K562 (cell line): ENCODE measurements at regions not wholly inside any gene's neighbourhood (a gene's known extent, or its start where the extent isn't known, plus 50 kb on each side); places are given as distances from the start of the nearest gene placed in this dataset.

Source experiments
- ATAC-seq: fragments of 200-7000 bp; cut with Tn5 transposase; 3 replicates; pipeline ENCODE4 v1.9.1; 2020; ENCODE audit warnings: moderate library complexity
- BruUV-seq: library from RNA; stranded (reverse); fragments of 400-500 nt; replicated peaks from 2 replicates; lab custom pipeline; 2021; lab: Mats Ljungman, UMichigan
- CTCF ChIA-PET: fragments of 300-600 bp; formaldehyde crosslinking; extraction: SDS; loops from one replicate; lab custom pipeline; 2021; ENCODE audit warnings: low intra/inter-chr PET ratio; lab: Yijun Ruan, JAX
- POLR2A ChIA-PET: fragments of 300-600, 350-650 bp; sonication (Branson Sonifier 250); formaldehyde crosslinking; extraction: SDS; loops from one replicate; lab custom pipeline; 2021; ENCODE audit warnings: antibody characterized with exemption, inconsistent platforms; lab: Yijun Ruan, JAX
- DNase-seq, 4 experiments: peaks; one replicate each; pipeline versions ENCODE4 v3.0.0 to v3.0.0-alpha.2; 2011 to 2018; ENCODE audit warnings: low spot score in 3 of 4, mixed read lengths in 3 of 4; ENCODE audit errors: extremely low read depth in 1 of 4
- FAIRE-seq: peaks from 2 replicates; lab custom pipeline; 2011; peaks lifted over from hg19 to GRCh38; lab: Jason Lieb, UNC
- H2AFZ ChIP-seq: 2 replicates; pipeline ENCODE4 v1.6.0; 2011; ENCODE audit warnings: low read depth, low read length, control low read depth, inconsistent platforms
- H3K27ac ChIP-seq: fragments of 200-600 bp; 3 replicates; pipeline ENCODE4 v1.8.0; 2011; ENCODE audit warnings: low read depth, mild to moderate bottlenecking, control low read depth, inconsistent platforms, low read length, moderate library complexity, mixed read lengths; ENCODE audit errors: extremely low read depth
- H3K27me3 ChIP-seq, 2 experiments: fragments of 300-600 bp in 1 of 2; 2 replicates in 1 of 2; 3 replicates in 1 of 2; pipeline versions ENCODE4 v1.6.0 to v1.8.0; 2011; ENCODE audit warnings: inconsistent platforms in 2 of 2, low read length in 2 of 2, mild to moderate bottlenecking in 1 of 2, mixed read lengths in 1 of 2, moderate library complexity in 1 of 2; ENCODE audit not compliant: control insufficient read depth in 2 of 2, insufficient read depth in 2 of 2
- H3K36me3 ChIP-seq: fragments of 300-600 bp; 3 replicates; pipeline ENCODE4 v1.8.0; 2011; ENCODE audit warnings: mild to moderate bottlenecking, low read length, inconsistent platforms; ENCODE audit not compliant: control insufficient read depth, insufficient read depth
- H3K4me1 ChIP-seq, 2 experiments: fragments of 200-600 bp in 1 of 2; replicated peaks in 1 of 2; 2 replicates in 1 of 2; 3 replicates in 1 of 2; pipeline versions ENCODE4 v1.5.1 to v1.8.0; 2011; ENCODE audit warnings: inconsistent platforms in 2 of 2, low read length in 2 of 2, mild to moderate bottlenecking in 1 of 2, mixed read lengths in 1 of 2, moderate library complexity in 1 of 2; ENCODE audit not compliant: control insufficient read depth in 2 of 2, insufficient read depth in 2 of 2
- H3K4me2 ChIP-seq: 2 replicates; pipeline ENCODE4 v1.6.1; 2011; ENCODE audit warnings: low read length, control low read depth, inconsistent platforms, mixed read lengths; ENCODE audit not compliant: insufficient read depth
- H3K4me3 ChIP-seq: fragments of 200-600 bp; sonication (generic), shearing (Covaris generic); 2 replicates; pipeline ENCODE4 v1.5.1; 2016; ENCODE audit warnings: control low read depth, inconsistent platforms
- H3K79me2 ChIP-seq: fragments of 200-600 bp; 3 replicates; pipeline ENCODE4 v1.8.0; 2011; ENCODE audit warnings: low read length, inconsistent platforms; ENCODE audit not compliant: control insufficient read depth, insufficient read depth
- H3K9ac ChIP-seq, 2 experiments: 2 replicates each; pipeline versions ENCODE4 v1.6.0 to v1.6.1; 2011; ENCODE audit warnings: low read depth in 2 of 2, low read length in 2 of 2, control low read depth in 1 of 2, inconsistent platforms in 1 of 2, mild to moderate bottlenecking in 1 of 2, mixed read lengths in 1 of 2; ENCODE audit not compliant: insufficient read depth in 1 of 2
- H3K9me1 ChIP-seq: one replicate; pipeline ENCODE4 v1.6.0; 2011; ENCODE audit warnings: inconsistent platforms, mild to moderate bottlenecking, low read length, moderate library complexity; ENCODE audit not compliant: control insufficient read depth, insufficient read depth
- H3K9me3 ChIP-seq: replicated peaks from 2 replicates; pipeline ENCODE4 v1.5.1; 2011; ENCODE audit warnings: low read depth, low read length, inconsistent platforms; ENCODE audit not compliant: control insufficient read depth, insufficient read depth
- H4K20me1 ChIP-seq: replicated peaks from 2 replicates; pipeline ENCODE4 v1.6.1; 2011; ENCODE audit warnings: low read length, inconsistent platforms, mixed read lengths; ENCODE audit not compliant: control insufficient read depth, insufficient read depth
- CAMTA2 ChIP-seq: fragments of 250-450 bp; sonication (Bioruptor Pico); conservative IDR thresholded peaks from 2 replicates; pipeline ENCODE4 v1.5.1; 2022
- ESRRA ChIP-seq: fragments of 450-650 bp; IDR thresholded peaks from 2 replicates; pipeline ENCODE4 v1.6.1; 2014; ENCODE audit warnings: low read depth, mild to moderate bottlenecking, moderate library complexity, borderline replicate concordance
- GABPB1 ChIP-seq: sonication (generic); formaldehyde crosslinking; IDR thresholded peaks from 2 replicates; pipeline ENCODE4 v1.8.0; 2022; ENCODE audit warnings: mild to moderate bottlenecking, missing genetic modification reagents
- GATAD2B ChIP-seq: fragments of 450-650 bp; IDR thresholded peaks from 2 replicates; pipeline ENCODE4 v1.6.1; 2017; ENCODE audit warnings: mild to moderate bottlenecking, borderline replicate concordance
- MEF2A ChIP-seq: IDR thresholded peaks from 2 replicates; pipeline ENCODE4 v1.6.1; 2011; ENCODE audit warnings: low read depth, mild to moderate bottlenecking, low read length, moderate library complexity; ENCODE audit not compliant: control insufficient read depth
- MTA3 ChIP-seq: fragments of 450-650 bp; formaldehyde crosslinking; IDR thresholded peaks from 2 replicates; pipeline ENCODE4 v1.6.1; 2017; ENCODE audit warnings: mild to moderate bottlenecking, borderline replicate concordance
- RFX5 ChIP-seq: IDR thresholded peaks from 2 replicates; pipeline ENCODE4 v1.6.1; 2011; ENCODE audit warnings: low read depth, mild to moderate bottlenecking, improper control_type of control experiment, low read length
- SMARCB1 ChIP-seq: IDR thresholded peaks from 2 replicates; pipeline ENCODE4 v1.6.1; 2011; ENCODE audit warnings: improper control_type of control experiment, low read depth; ENCODE audit not compliant: insufficient read length
- STAT5A ChIP-seq: IDR thresholded peaks from 2 replicates; pipeline ENCODE4 v1.6.1; 2012; ENCODE audit warnings: low read length, inconsistent platforms, borderline replicate concordance
- SUPT5H ChIP-seq: fragments of 450-650 bp; IDR thresholded peaks from 2 replicates; pipeline ENCODE4 v1.6.1; 2016
- ZHX1 ChIP-seq: fragments of 150-350 bp; conservative IDR thresholded peaks from 2 replicates; pipeline ENCODE4 v1.6.1; 2014; ENCODE audit warnings: low read length
- ZKSCAN3 ChIP-seq: fragments of 250-450 bp; sonication (Bioruptor Pico); IDR thresholded peaks from 2 replicates; pipeline ENCODE4 v1.4.0; 2020
- ZNF511 ChIP-seq: sonication (generic); formaldehyde crosslinking; IDR thresholded peaks from 2 replicates; pipeline ENCODE4 v1.8.0; 2022; ENCODE audit warnings: mild to moderate bottlenecking, missing genetic modification reagents
- WGBS: fragments of 100-300 bp; shearing (Covaris generic); methylation state at CpG from one replicate; pipeline ENCODE4 v1.1.6; 2016; ENCODE audit warnings: low coverage, mixed read lengths; ENCODE audit not compliant: insufficient coverage; ENCODE audit errors: missing lambda C conversion rate; 5-methylcytosine and 5-hydroxymethylcytosine counted together
- in situ Hi-C: fragments of 300-500 bp; cut with MboI; formaldehyde crosslinking; loops from 4 replicates; pipeline ENCODE4 v1.15.0; 2018; ENCODE audit warnings: inconsistent platforms, mixed read lengths
- intact Hi-C: fragments of 100-400 bp; cut with micrococcal nuclease; formaldehyde crosslinking; loops from 2 replicates; pipeline ENCODE4 v1.14.2; 2022

- H2AFZ ChIP-seq = no peak overlapping the region
- ChIA-PET POLR2A (interaction anchor here (1.3 kb wide), 1 partner anchor 41 kb away, joined by 3 read pairs; no protein-coding TSS in a partner anchor), CTCF (no interaction called here)
- H3K4me3 ChIP-seq = no peak overlapping the region
- intact Hi-C loops (no loop called here), in situ Hi-C loops (no loop called here)
- H3K36me3 ChIP-seq = no peaks in the 10 kb centered on the region
- no peak for FAIRE-seq
- no peak overlapping the region for H3K4me2 ChIP-seq
- no peaks in the 10 kb centered on the region for H3K4me1 ChIP-seq
- no peak overlapping the region for H3K9ac ChIP-seq
- no peak for DNase-seq
- ATAC-seq = no peak
- no peaks in the 10 kb centered on the region for H3K9me3 ChIP-seq
- BruUV-seq = no TSS peak
- no peaks in the 10 kb centered on the region for H4K20me1 ChIP-seq
- TF ChIP-seq ZNF511 (CRISPR knock-in tag) (no peak), ZKSCAN3 (CRISPR knock-in tag) (no peak), CAMTA2 (CRISPR knock-in tag) (no peak)
- peaks cover 2 to 13% of the 10 kb centered on the region in 2 experiments; a peak in 4 of 5 replicates for H3K27me3 ChIP-seq
- H3K9me1 ChIP-seq = no peaks in the 10 kb centered on the region
- no peak overlapping the region for H3K27ac ChIP-seq
- 2% methylated on average over 6 of the region's 6 CpGs for WGBS
- no peaks in the 10 kb centered on the region for H3K79me2 ChIP-seq
Measured at GRCh38 chr14:58782011-58782410, 144.2 kb downstream of the DACT1 start.

- H3K4me2 ChIP-seq = no peak overlapping the region
- intact Hi-C loops (no loop called here), in situ Hi-C loops (no loop called here)
- peaks cover 2 to 13% of the 10 kb centered on the region in 2 experiments; a peak in 4 of 5 replicates for H3K27me3 ChIP-seq
- ChIA-PET POLR2A (interaction anchor here (0.5 kb wide), 1 partner anchor 1211 kb away, joined by 4 read pairs; no protein-coding TSS in a partner anchor), CTCF (no interaction called here)
- no peak overlapping the region for H3K4me3 ChIP-seq
- H3K27ac ChIP-seq = no peak overlapping the region
- no peaks in the 10 kb centered on the region for H3K4me1 ChIP-seq
- H4K20me1 ChIP-seq = no peaks in the 10 kb centered on the region
- no peaks in the 10 kb centered on the region for H3K79me2 ChIP-seq
- DNase-seq = no peak
- H3K36me3 ChIP-seq = no peaks in the 10 kb centered on the region
- no peaks in the 10 kb centered on the region for H3K9me1 ChIP-seq
- H3K9ac ChIP-seq = no peak overlapping the region
- FAIRE-seq = no peak
- no peak overlapping the region for H2AFZ ChIP-seq
- no TSS peak for BruUV-seq
- WGBS = 0% methylated on average over 10 of the region's 10 CpGs
- no peaks in the 10 kb centered on the region for H3K9me3 ChIP-seq
- no peak for ATAC-seq
- TF ChIP-seq ESRRA (no peak), ZHX1 (no peak), GATAD2B (no peak), MEF2A (no peak), GABPB1 (CRISPR knock-in tag) (no peak), STAT5A (no peak), SUPT5H (no peak), MTA3 (no peak), RFX5 (no peak), SMARCB1 (no peak)
Measured at GRCh38 chr14:58783792-58784511, 146.2 kb downstream of the DACT1 start.
